ENCODE measurements at regions not wholly inside any gene's neighbourhood (a gene's known extent, or its start where the extent isn't known, plus 50 kb on each side); places are given as distances from the start of the nearest gene placed in this dataset.

DNA sequence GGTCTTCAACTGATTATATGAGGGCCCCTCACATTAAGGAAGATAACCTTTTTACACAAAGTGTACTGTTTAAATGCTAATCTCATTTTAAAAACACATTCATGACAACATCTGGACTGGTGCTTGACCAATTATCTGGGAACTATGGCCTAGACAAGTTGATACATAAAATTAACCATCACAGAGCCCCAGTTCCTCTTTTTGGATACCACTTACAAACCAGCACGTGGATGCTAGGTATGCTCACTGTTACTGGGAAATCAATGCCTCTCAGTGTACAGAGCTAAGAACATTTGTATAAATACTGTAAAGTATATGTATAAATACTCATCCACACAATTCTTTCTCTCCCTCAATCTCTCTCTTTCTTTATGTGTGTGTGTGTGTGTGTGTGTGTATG is 1217.8 kb upstream of the LRRTM3 start:
- DNase-seq (ENCODE audit: low read depth) = no peak
- TF ChIP-seq, protein P1, sequence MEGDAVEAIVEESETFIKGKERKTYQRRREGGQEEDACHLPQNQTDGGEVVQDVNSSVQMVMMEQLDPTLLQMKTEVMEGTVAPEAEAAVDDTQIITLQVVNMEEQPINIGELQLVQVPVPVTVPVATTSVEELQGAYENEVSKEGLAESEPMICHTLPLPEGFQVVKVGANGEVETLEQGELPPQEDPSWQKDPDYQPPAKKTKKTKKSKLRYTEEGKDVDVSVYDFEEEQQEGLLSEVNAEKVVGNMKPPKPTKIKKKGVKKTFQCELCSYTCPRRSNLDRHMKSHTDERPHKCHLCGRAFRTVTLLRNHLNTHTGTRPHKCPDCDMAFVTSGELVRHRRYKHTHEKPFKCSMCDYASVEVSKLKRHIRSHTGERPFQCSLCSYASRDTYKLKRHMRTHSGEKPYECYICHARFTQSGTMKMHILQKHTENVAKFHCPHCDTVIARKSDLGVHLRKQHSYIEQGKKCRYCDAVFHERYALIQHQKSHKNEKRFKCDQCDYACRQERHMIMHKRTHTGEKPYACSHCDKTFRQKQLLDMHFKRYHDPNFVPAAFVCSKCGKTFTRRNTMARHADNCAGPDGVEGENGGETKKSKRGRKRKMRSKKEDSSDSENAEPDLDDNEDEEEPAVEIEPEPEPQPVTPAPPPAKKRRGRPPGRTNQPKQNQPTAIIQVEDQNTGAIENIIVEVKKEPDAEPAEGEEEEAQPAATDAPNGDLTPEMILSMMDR (IDR thresholded peaks at IDR 0.05; ENCODE audit: control insufficient read depth, insufficient read depth, low read depth, low read length, missing control alignments) = no peak

GRCh38 chr10:65710306-65710705 is 1215.5 kb upstream of the LRRTM3 start:
- no peak for DNase-seq (ENCODE audit: low read depth)
- no peak overlapping the region for H3K4me3 ChIP-seq (ENCODE audit: control insufficient read depth, low read depth, low read length)
- TF ChIP-seq, protein P1 (IDR thresholded peaks at IDR 0.05; ENCODE audit: control insufficient read depth, insufficient read depth, low read depth, low read length, missing control alignments) = no peak

More for the DNA sequence above, 1217.8 kb upstream of the LRRTM3 start:
- H3K4me3 ChIP-seq (ENCODE audit: control insufficient read depth, low read depth, low read length) = no peak overlapping the region

GRCh38 chr10:65719790-65720189 is 1206.0 kb upstream of the LRRTM3 start:
- TF ChIP-seq, protein P1 (IDR thresholded peaks at IDR 0.05; ENCODE audit: control insufficient read depth, insufficient read depth, low read depth, low read length, missing control alignments) = no peak
- no peak for DNase-seq (ENCODE audit: low read depth)
- H3K4me3 ChIP-seq (ENCODE audit: control insufficient read depth, low read depth, low read length) = no peak overlapping the region

DNA sequence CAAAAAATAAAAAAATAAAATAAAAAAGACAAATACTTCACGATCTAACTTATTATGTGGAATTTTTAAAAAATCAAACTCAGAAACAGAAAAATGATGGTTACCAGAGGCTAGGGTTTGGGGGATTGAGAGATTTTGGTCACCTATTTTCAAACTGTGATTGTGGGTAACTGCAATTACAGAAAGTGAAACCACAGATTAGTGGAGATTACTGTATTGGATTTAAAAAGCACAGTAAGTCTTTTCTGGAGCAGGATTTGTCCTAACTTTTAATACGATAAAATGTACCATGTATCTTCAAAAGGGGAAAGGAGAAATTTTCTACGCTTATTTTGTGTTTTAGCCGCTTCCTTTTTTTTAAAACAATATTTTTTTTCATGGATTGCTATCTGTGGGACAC is 1204.9 kb upstream of the LRRTM3 start:
- no peak for DNase-seq (ENCODE audit: low read depth)
- H3K4me3 ChIP-seq (ENCODE audit: control insufficient read depth, low read depth, low read length) = no peak overlapping the region
- TF ChIP-seq, protein P1 (IDR thresholded peaks at IDR 0.05; ENCODE audit: control insufficient read depth, insufficient read depth, low read depth, low read length, missing control alignments) = no peak

GRCh38 chr10:65723525-65723924 is 1202.3 kb upstream of the LRRTM3 start:
- H3K4me3 ChIP-seq (ENCODE audit: control insufficient read depth, low read depth, low read length) = no peak overlapping the region
- TF ChIP-seq, protein P1 (IDR thresholded peaks at IDR 0.05; ENCODE audit: control insufficient read depth, insufficient read depth, low read depth, low read length, missing control alignments) = no peak
- DNase-seq (ENCODE audit: low read depth) = no peak

DNA sequence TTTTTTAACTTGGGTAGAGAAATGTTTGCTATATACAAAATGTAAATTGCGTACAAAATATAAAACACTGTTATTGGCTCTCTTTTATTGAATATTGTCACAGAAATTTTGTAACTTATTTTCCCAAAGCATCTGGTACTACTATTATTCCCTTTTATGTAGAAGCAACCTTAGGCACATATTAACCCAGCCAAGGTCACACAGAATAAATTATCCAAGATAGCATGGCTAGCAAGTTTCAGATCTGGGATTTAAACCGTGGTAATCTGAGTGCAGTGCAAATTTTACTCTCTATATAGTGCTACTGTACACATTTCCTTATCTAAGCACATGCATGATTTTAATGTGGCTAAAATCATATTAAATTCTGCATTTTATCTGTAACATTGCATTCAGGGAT is 1190.5 kb upstream of the LRRTM3 start:
- no peak for DNase-seq (ENCODE audit: low read depth)
- TF ChIP-seq, protein P1 (IDR thresholded peaks at IDR 0.05; ENCODE audit: control insufficient read depth, insufficient read depth, low read depth, low read length, missing control alignments) = no peak
- H3K4me3 ChIP-seq (ENCODE audit: control insufficient read depth, low read depth, low read length) = no peak overlapping the region

- TF ChIP-seq, protein P1 (IDR thresholded peaks at IDR 0.05; ENCODE audit: control insufficient read depth, insufficient read depth, low read depth, low read length, missing control alignments) = no peak
- no peak overlapping the region for H3K4me3 ChIP-seq (ENCODE audit: control insufficient read depth, low read depth, low read length)
- DNase-seq (ENCODE audit: low read depth) = no peak
These were observed 1182.9 kb upstream of the LRRTM3 start for GRCh38 chr10:65742906-65743305.

All from AG09309 (cell line).